Astrocyte of the cerebellum (primary cell): ENCODE measurements at regions not wholly inside any gene's neighbourhood (a gene's known extent, or its start where the extent isn't known, plus 50 kb on each side); places are given as distances from the start of the nearest gene placed in this dataset.

Source experiments
- DNase-seq: peaks from one replicate; pipeline ENCODE4 v3.0.0-alpha.2; 2011; ENCODE audit warnings: low read depth
- H3K4me3 ChIP-seq: 2 replicates; pipeline ENCODE4 v1.5.1; 2011; ENCODE audit warnings: mild to moderate bottlenecking, low read depth, low read length, moderate library complexity
- in situ Hi-C: cut with HindIII; loops from 2 replicates; pipeline ENCODE4 v1.10.0; 2017; ENCODE audit warnings: low sequenced_read_pairs
- TF ChIP-seq, protein P1 (sequence below): IDR thresholded peaks from 2 replicates; pipeline ENCODE4 v1.5.1; 2012; ENCODE audit warnings: low read length, low read depth, moderate library complexity, mild to moderate bottlenecking; ENCODE audit errors: missing control alignments

DNA sequence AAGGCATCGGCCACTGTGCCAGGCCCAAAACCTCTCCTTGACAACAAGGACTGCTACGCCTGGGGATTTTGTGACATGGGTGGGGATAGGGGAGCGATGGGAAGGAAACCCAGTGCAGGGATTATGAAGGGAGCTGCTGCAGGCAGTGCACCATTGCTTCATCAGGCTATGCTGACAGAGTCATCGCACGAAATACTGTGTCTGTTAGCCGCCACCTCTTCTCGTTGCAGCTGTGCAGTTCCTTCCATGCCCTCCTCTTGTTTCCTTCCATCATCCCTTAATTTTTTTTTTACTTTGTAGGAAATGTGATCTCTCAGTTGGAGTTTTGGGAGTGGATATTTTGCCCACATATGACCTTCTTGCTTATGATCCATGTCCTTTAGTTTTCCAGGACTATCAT is 178.7 kb downstream of the RFC3 start:
- no peak overlapping the region for H3K4me3 ChIP-seq
- in situ Hi-C loops: no loop called here
- no peak for DNase-seq
- TF ChIP-seq, protein P1, sequence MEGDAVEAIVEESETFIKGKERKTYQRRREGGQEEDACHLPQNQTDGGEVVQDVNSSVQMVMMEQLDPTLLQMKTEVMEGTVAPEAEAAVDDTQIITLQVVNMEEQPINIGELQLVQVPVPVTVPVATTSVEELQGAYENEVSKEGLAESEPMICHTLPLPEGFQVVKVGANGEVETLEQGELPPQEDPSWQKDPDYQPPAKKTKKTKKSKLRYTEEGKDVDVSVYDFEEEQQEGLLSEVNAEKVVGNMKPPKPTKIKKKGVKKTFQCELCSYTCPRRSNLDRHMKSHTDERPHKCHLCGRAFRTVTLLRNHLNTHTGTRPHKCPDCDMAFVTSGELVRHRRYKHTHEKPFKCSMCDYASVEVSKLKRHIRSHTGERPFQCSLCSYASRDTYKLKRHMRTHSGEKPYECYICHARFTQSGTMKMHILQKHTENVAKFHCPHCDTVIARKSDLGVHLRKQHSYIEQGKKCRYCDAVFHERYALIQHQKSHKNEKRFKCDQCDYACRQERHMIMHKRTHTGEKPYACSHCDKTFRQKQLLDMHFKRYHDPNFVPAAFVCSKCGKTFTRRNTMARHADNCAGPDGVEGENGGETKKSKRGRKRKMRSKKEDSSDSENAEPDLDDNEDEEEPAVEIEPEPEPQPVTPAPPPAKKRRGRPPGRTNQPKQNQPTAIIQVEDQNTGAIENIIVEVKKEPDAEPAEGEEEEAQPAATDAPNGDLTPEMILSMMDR: no peak

DNA sequence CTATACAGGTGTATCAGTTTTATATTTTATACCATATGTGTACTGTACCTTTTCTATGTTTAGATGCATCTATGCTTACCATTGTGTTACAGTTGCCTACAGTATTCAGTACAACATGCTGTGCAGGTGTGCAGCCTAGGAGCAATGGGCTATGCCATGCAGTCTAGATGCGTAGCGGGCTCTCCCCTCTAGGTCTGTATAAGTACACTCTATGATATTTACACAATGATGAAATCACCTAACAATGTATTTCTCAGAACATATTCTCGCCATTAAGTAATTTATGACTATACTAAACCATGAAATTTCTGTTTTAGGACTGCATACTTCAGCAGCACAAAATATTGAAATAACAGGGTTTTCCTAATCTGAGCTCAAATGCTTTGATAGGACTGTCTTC is 179.6 kb downstream of the RFC3 start:
- no peak overlapping the region for H3K4me3 ChIP-seq
- no peak for DNase-seq
- TF ChIP-seq, protein P1: no peak
- in situ Hi-C loops: no loop called here

DNA sequence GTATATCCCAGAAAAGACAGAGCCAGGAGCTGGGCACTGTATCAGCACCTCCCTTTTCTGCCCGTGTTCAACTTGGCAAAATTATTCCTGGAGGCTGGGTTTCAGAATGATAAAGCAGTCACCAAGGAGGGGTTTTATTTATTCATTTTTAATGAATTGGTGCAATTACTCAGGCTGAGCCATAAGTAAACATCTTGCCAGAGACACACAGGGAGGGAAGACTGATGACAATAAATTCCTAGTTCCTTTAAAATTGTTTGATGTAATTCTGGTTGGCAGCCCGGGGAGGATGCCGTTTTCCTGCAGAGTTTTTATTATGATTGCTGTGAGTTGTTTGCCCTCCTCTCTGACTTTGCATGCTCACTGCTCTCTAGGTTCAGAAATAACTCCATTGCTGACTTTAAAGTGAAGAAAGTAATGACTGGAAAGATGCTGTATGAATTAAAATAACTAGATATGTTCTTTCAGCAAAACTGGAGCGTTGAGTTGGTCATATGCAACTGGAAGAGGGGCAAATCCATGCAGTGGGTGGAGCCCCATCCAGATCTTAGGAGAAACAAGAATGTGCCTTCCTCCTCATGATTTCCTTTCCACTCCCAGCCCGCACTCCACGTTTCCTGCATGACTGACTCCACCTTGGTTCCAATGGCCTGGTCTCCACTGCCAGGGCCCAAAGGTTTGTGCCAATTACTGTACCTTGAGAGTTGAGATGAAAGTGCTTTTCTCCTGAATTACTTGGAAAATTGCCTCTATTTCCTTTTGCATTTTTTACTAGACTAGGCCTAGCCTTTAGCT is 182.1 kb downstream of the RFC3 start:
- TF ChIP-seq, protein P1: no peak
- no peak overlapping the region for H3K4me3 ChIP-seq
- in situ Hi-C loops: no loop called here
- DNase-seq: no peak

DNA sequence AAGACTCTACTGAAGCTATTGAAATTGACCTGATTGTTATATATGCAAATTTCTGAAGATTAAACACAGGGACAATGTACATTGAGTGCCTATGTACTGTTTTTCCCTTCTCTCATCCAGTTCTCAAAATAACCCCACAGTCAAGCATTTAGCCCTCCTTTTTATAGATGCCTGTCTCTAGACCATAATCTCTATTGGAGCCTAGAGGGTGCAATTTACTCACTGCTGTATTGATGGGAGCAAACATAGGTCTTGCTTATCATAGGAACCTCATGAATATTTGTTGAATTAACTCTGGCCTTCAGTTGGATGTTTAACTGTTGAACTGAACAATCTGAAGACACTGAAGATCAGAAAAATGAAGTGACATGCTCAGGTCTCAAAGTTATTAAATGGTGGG is 183.0 kb downstream of the RFC3 start:
- in situ Hi-C loops: no loop called here
- no peak overlapping the region for H3K4me3 ChIP-seq
- TF ChIP-seq, protein P1: no peak
- DNase-seq: no peak

DNA sequence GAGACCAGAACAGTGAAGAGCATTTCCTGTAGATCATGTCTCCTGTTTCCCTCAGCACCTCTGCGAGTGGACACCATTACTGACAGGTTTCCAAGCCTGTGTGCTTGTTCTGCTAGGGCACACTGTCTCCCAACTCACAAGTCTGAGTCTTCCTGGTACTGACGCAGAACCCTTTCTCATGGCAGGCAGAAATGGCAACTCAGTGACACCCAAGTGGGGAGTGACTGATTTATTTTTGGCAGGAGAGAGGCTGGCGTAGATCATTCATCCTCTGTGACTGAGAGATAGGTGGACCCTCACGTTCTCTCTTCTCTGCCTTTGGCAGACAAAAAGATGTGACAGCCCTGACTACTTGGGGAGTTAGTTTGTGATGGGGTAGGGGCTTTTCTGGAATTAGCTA is 183.4 kb downstream of the RFC3 start:
- TF ChIP-seq, protein P1: no peak
- DNase-seq: no peak
- H3K4me3 ChIP-seq: no peak overlapping the region
- in situ Hi-C loops: no loop called here

DNA sequence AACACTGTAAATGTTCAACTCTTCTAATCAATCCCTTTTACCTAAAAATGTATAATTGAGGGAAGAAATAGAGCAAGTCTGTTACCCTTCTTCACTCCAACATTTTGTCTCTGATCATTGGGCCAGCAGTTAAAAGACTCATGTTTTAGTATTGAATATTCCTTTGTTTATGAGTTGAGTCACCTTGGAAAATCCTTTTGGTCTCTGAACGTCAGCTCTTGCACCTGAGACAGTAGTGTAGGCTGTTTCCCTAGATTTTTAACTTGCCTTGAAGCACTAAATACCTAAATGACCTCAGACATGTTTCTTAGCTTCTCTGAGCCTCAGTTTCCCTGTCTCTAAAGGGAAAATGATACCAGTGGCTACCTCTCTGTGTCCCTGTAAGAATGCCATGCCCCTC is 184.2 kb downstream of the RFC3 start:
- in situ Hi-C loops: no loop called here
- DNase-seq: no peak
- H3K4me3 ChIP-seq: no peak overlapping the region
- TF ChIP-seq, protein P1: no peak
